Pancreas (tissue), 10 donors: ENCODE measurements at regions not wholly inside any gene's neighbourhood (a gene's known extent, or its start where the extent isn't known, plus 50 kb on each side); places are given as distances from the start of the nearest gene placed in this dataset.

ENCODE experiments used
- ATAC-seq, 4 donors: fragments of 200-7000 bp; cut with Tn5 transposase; one replicate each; pipeline versions ENCODE4 v1.8.0 to v1.9.1; 2020; ENCODE audit warnings: mild to moderate bottlenecking in 4 of 4, moderate library complexity in 4 of 4
- DNase-seq, 6 donors: peaks; one replicate each; pipeline ENCODE4 v3.0.0-alpha.2; 2020
- FAIRE-seq: peaks from 2 replicates; lab custom pipeline; 2012; peaks lifted over from hg19 to GRCh38; lab: Jason Lieb, UNC
- H3K27ac ChIP-seq, 4 donors: fragments of 200-600 bp; sonication (generic); 1 replicate in 3 of 4; 2 replicates in 1 of 4; pipeline versions ENCODE4 v1.5.0 to v1.8.0; 2020
- H3K27me3 ChIP-seq, 4 donors: fragments of 200-600 bp; one replicate each; pipeline ENCODE4 v1.8.0; 2021
- H3K36me3 ChIP-seq, 3 donors: fragments of 200-600 bp; sonication (generic) in 1 of 3; one replicate each; pipeline versions ENCODE4 v1.5.0 to v1.8.0; 2020 to 2021
- H3K4me1 ChIP-seq, 3 donors: fragments of 200-600 bp; one replicate each; pipeline ENCODE4 v1.8.0; 2021
- H3K4me3 ChIP-seq, 4 donors: fragments of 200-600 bp; sonication (generic) in 2 of 4; one replicate each; pipeline versions ENCODE4 v1.5.0 to v1.8.0; 2020 to 2021
- H3K9me3 ChIP-seq, 4 donors: fragments of 200-600 bp; one replicate each; pipeline ENCODE4 v1.8.0; 2021
- WGBS, 2 donors: extraction: QIAGEN DNeasy Blood & Tissue Kit; methylation state at CpG; one replicate each; pipeline ENCODE4 v1.1.7; 2013; 5-methylcytosine and 5-hydroxymethylcytosine counted together
- intact Hi-C, 3 donors: fragments of 100-400 bp; cut with DNase I; formaldehyde crosslinking; loops; one replicate each; pipeline versions ENCODE4 v1.11.1 to v1.14.2; 2022
- TF ChIP-seq, protein P1 (sequence below), 4 donors: fragments of 200-600 bp; sonication (generic) in 3 of 4; IDR thresholded peaks; one replicate each; pipeline versions ENCODE4 v1.5.0 to v1.8.0; 2021; ENCODE audit warnings: antibody characterized with exemption in 4 of 4
- donor health status: healthy with polysubstance abuse.
- donor health status: DM: no; HTN: no; CAD: no; lungs with moderate emphysema.
- donor health status: DM: no; HTN: no; CAD: no.
- donor health status: control.
- donor health status: control.
- donor health status: Bipolar disorder and iron deficiency.
- donor health status: DM: yes; HTN: yes; CAD: no.
- donor health status: DM: no; HTN: no; CAD: no.
- donor health status: DM: no; HTN: no; CAD: no.
- donor health status: DM: yes; HTN: yes; CAD: no.

DNA sequence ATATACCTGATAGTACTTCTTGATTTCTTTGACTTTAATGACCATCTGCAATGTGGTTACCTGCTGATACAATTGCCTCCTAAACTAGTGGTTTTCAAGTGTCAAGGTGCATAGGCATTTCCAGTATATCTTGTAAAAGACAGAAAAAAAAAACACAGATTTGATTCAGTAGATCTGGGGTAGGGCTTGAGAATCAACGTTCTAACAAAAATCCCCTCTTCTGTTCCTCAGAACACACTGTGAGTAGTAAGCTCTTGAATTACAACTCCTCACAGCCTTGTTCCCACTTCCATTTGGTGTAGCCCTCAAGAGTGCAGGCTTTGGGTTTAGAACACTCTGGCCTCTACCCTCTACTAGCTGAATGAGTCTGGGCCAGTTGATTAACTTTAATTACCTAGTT, 78.0 kb upstream of the CTSC start:
- 68 to 71% methylated on average over 1 of the region's 1 CpG for WGBS, 2 donors
- TF ChIP-seq, protein P1, sequence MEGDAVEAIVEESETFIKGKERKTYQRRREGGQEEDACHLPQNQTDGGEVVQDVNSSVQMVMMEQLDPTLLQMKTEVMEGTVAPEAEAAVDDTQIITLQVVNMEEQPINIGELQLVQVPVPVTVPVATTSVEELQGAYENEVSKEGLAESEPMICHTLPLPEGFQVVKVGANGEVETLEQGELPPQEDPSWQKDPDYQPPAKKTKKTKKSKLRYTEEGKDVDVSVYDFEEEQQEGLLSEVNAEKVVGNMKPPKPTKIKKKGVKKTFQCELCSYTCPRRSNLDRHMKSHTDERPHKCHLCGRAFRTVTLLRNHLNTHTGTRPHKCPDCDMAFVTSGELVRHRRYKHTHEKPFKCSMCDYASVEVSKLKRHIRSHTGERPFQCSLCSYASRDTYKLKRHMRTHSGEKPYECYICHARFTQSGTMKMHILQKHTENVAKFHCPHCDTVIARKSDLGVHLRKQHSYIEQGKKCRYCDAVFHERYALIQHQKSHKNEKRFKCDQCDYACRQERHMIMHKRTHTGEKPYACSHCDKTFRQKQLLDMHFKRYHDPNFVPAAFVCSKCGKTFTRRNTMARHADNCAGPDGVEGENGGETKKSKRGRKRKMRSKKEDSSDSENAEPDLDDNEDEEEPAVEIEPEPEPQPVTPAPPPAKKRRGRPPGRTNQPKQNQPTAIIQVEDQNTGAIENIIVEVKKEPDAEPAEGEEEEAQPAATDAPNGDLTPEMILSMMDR (IDR thresholded peaks at IDR 0.05) = no peak
- Histone ChIP-seq H3K9me3 (no peaks in the 10 kb centered on the region), H3K36me3 (no peaks in the 10 kb centered on the region), H3K4me3 (no peak overlapping the region), H3K27me3 (no peaks in the 10 kb centered on the region), H3K27ac (no peak overlapping the region), H3K4me1 (peaks cover 0 to 5% (median 0%) of the 10 kb centered on the region in 3 donors)
- FAIRE-seq (no peak), ATAC-seq (no peak), DNase-seq (no peak)
- intact Hi-C loops = no loop called here

- intact Hi-C loops = no loop called here
- 55 to 63% methylated on average over 3 of the region's 3 CpGs for WGBS, 2 donors
- FAIRE-seq (no peak), DNase-seq (no peak), ATAC-seq (no peak)
- Histone ChIP-seq H3K9me3 (no peaks in the 10 kb centered on the region), H3K4me1 (peaks cover 0 to 5% (median 0%) of the 10 kb centered on the region in 3 donors), H3K27me3 (no peaks in the 10 kb centered on the region), H3K36me3 (no peaks in the 10 kb centered on the region), H3K4me3 (no peak overlapping the region), H3K27ac (no peak overlapping the region)
- TF ChIP-seq, protein P1 (IDR thresholded peaks at IDR 0.05) = no peak
These were observed 77.5 kb upstream of the CTSC start for GRCh38 chr11:88414981-88415413.

- 16 to 18% methylated on average over 5 of the region's 5 CpGs for WGBS, 2 donors
- H3K27ac ChIP-seq = peak overlapping the region in 1 of 4 donors; percentile 17
- H3K27me3 ChIP-seq = no peaks in the 10 kb centered on the region
- DNase-seq (peak in 1 of 6 donors; percentile 52), FAIRE-seq (no peak), ATAC-seq (peak in 3 of 4 donors; percentile 36 to 84 (median 83))
- peaks cover 0 to 5% (median 0%) of the 10 kb centered on the region in 3 donors for H3K4me1 ChIP-seq
- intact Hi-C loops = no loop called here
- TF ChIP-seq, protein P1 (IDR thresholded peaks at IDR 0.05) = no peak
- H3K9me3 ChIP-seq = no peaks in the 10 kb centered on the region
- H3K4me3 ChIP-seq = no peak overlapping the region
- H3K36me3 ChIP-seq = no peaks in the 10 kb centered on the region
These were observed 76.9 kb upstream of the CTSC start for GRCh38 chr11:88414385-88414861.

DNA sequence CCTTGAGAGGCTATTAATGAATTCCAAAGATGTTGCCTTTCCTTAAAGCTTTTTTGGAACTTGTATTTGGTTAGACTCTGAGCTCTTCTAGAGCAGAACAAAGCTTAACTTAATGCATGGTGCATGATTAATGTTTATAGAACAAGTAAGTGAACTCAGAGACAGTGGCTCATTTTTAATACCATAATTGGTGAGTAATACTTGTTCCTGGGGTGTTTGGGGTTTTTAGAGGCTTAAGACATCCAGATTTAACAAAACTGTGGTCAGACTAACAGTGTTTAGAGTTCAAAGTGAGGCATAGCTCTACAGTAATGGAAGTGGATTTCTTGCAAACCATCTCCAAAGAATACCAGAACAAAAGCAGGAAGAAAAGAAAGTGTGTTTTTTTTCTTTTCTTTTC, 73.7 kb upstream of the CTSC start:
- intact Hi-C loops = no loop called here
- H3K4me3 ChIP-seq = no peak overlapping the region
- peaks cover 0 to 5% (median 0%) of the 10 kb centered on the region in 3 donors for H3K4me1 ChIP-seq
- DNase-seq = no peak
- no peaks in the 10 kb centered on the region for H3K27me3 ChIP-seq
- no peaks in the 10 kb centered on the region for H3K9me3 ChIP-seq
- H3K27ac ChIP-seq = no peak overlapping the region
- TF ChIP-seq, protein P1 (IDR thresholded peaks at IDR 0.05) = no peak
- H3K36me3 ChIP-seq = no peaks in the 10 kb centered on the region
- peak in 1 of 4 donors; percentile 15 for ATAC-seq
- FAIRE-seq = no peak

DNA sequence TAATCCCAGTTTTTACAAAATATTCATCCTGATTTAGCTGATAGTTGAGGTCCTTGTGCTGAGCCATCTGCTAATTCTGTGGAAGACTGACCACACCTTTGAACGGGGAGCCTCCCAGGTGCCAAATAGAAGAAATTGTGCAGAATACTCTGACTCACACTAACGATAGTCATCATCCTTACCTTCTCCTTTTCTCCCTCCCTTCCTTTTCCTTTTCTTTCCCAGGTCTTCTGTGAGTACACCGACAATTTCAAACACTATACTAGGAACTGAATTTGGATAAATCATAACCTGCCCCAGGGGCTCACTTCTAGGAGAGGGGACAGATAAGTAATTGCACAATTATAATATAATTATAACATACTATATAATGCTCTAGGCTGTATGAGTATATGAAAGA, 73.1 kb upstream of the CTSC start:
- FAIRE-seq = no peak
- H3K4me3 ChIP-seq = no peak overlapping the region
- H3K27me3 ChIP-seq = no peaks in the 10 kb centered on the region
- H3K27ac ChIP-seq = no peak overlapping the region
- no peaks in the 10 kb centered on the region for H3K9me3 ChIP-seq
- DNase-seq = no peak
- TF ChIP-seq, protein P1 (IDR thresholded peaks at IDR 0.05) = no peak
- ATAC-seq = no peak
- WGBS, 2 donors = 79 to 89% methylated on average over 3 of the region's 3 CpGs
- H3K36me3 ChIP-seq = no peaks in the 10 kb centered on the region
- peaks cover 0 to 5% (median 0%) of the 10 kb centered on the region in 3 donors for H3K4me1 ChIP-seq
- intact Hi-C loops = no loop called here
